ENCODE measurements at regions not wholly inside any gene's neighbourhood (a gene's known extent, or its start where the extent isn't known, plus 50 kb on each side); places are given as distances from the start of the nearest gene placed in this dataset.
"Not testable (repeated sequence)": the region's sequence is repeated elsewhere in the genome, so short reads cannot be mapped to it uniquely, and the experiment has no call there.

DNA sequence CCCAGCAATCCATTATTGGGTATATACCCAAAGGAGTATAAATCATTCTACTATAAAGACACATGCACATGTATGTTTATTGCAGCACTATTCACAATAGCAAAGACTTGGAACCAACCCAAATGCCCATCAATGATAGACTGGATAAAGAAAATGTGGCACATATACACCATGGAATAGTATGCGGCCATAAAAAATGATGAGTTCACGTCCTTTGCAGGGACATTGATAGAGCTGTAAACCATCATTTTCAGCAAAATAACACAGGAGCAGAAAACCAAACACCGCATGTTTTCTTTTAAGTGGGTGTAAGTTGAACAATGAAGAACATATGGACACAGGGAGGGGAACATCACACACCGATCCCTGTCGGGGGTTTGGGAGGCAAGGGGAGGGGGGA is 56.7 kb downstream of the PALS2 start:
- H3K27me3 Mint-ChIP-seq; H3K27ac Mint-ChIP-seq; H3K4me3 Mint-ChIP-seq; H3K4me1 Mint-ChIP-seq (ENCODE audit: low read depth): not testable (repeated sequence)
- H3K9me3 Mint-ChIP-seq: peaks cover 20% of the 10 kb centered on the region
- H3K36me3 Mint-ChIP-seq (ENCODE audit: low read depth): peaks cover 54% of the 10 kb centered on the region

DNA sequence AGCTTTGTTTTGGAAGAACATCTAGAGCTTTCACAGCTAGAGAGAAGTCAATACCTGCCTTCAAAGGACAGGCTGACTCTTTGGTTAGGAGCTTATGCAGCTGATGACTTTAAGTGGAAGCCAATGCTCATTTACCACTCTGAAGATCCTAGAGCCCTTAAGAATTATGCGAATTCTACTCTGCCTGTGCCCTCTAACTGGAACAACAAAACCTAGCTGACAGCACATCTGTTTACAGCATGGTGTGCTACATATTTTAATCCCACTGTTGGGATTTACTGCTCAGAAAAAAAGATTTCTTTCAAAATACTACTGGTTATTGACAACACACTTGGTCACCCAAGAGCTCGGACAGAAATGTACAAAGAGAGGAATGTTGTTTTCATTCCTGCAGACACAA is 57.3 kb downstream of the PALS2 start:
- no peak overlapping the region for H3K27ac Mint-ChIP-seq
- no peaks in the 10 kb centered on the region for H3K4me1 Mint-ChIP-seq (ENCODE audit: low read depth)
- no peak overlapping the region for H3K4me3 Mint-ChIP-seq
- no peaks in the 10 kb centered on the region for H3K27me3 Mint-ChIP-seq
- H3K9me3 Mint-ChIP-seq: peaks cover 20% of the 10 kb centered on the region
- peaks cover 52% of the 10 kb centered on the region for H3K36me3 Mint-ChIP-seq (ENCODE audit: low read depth)

DNA sequence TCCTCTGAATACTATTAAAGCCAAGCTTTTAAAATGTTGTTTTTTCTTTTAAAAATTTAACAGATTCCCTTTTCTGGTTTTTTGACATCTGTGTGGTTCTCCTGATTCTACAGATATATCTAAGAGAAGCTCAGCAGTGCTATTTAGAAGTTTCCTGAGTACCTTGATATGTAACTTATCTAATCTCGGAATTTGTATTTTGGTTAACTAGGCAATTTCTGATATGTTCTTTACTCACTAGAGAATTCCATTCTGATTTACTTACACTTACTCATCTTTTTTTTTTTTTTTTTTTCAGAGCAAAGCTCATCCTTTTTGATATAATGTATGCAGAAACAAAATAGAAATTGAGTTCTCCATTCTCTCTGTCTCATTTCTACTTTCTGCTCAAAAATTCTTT is 63.8 kb downstream of the PALS2 start:
- H3K4me3 Mint-ChIP-seq: no peak overlapping the region
- H3K4me1 Mint-ChIP-seq (ENCODE audit: low read depth): no peaks in the 10 kb centered on the region
- H3K9me3 Mint-ChIP-seq: no peaks in the 10 kb centered on the region
- H3K27ac Mint-ChIP-seq: no peak overlapping the region
- H3K36me3 Mint-ChIP-seq (ENCODE audit: low read depth): peaks cover 25% of the 10 kb centered on the region
- H3K27me3 Mint-ChIP-seq: no peaks in the 10 kb centered on the region

DNA sequence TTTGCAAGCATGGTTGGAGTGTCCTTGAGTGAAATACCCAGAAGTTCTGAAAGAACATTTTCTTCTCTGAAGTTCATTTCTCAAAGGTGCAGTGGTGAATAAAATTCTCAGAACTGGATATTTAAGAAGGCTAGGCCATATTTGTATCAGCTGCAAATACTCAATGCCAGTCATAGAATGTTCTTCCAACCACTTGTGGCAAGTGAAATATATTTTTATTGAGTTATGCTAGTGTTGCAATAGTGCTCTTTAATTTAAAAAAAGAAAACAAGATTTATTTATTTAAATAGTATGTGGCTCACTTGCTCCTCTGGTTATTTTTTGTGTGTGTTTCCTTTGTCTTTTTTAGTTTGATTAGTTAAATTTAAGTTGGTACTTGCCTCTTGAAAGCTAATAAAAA is 64.5 kb downstream of the PALS2 start:
- peaks cover 32% of the 10 kb centered on the region for H3K36me3 Mint-ChIP-seq (ENCODE audit: low read depth)
- no peaks in the 10 kb centered on the region for H3K9me3 Mint-ChIP-seq
- no peak overlapping the region for H3K27ac Mint-ChIP-seq
- no peak overlapping the region for H3K4me3 Mint-ChIP-seq
- no peaks in the 10 kb centered on the region for H3K27me3 Mint-ChIP-seq
- H3K4me1 Mint-ChIP-seq (ENCODE audit: low read depth): no peaks in the 10 kb centered on the region

DNA sequence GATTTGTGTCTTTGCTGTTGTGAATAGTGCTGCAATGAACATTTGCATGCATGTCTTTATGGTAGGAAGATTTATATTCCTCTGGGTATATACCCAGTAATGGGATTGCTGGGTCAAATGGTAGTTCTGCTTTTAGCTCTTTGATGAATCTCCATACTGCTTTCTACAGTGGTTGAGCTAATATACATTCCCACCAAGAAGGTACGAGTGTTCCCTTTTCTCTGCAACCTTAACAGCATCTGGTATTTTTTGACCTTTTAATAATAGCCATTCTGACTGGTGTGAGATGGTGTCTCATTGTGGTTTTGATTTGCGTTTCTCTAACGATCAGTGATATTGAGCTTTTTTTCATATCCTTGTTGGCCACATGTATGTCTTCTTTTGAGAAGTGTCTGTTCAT is 71.3 kb downstream of the PALS2 start:
- peaks cover 61% of the 10 kb centered on the region for H3K36me3 Mint-ChIP-seq (ENCODE audit: low read depth)
- H3K27ac Mint-ChIP-seq; H3K27me3 Mint-ChIP-seq; H3K4me1 Mint-ChIP-seq (ENCODE audit: low read depth); H3K4me3 Mint-ChIP-seq; H3K9me3 Mint-ChIP-seq: not testable (repeated sequence)
